ENCODE measurements at regions not wholly inside any gene's neighbourhood (a gene's known extent, or its start where the extent isn't known, plus 50 kb on each side); places are given as distances from the start of the nearest gene placed in this dataset.

DNA sequence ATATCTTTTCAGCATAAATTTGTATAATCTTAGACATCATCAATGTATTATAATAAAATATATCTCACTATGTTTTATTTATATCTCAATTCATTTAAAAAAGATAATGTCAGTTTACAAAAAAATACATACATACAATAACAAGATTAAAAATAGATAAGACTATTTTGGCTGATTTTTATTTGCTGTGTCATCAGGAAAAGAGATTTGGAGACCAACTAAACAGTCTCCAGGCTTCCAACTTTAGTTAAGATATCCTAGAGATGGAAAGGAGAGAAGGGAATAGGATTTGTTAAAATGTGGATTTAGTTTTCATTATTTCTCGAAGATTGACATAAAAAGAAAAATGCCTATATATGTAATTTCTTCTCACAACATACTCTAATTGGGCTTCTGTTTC lies 433.8 kb upstream of the TOM1L1 start:
- no TSS peak for BruUV-seq (replicated peaks)
- Histone ChIP-seq H3K36me3 (ENCODE audit: control insufficient read depth, insufficient read depth, low read length) (no peaks in the 10 kb centered on the region), H3K27me3 (replicated peaks; ENCODE audit: control insufficient read depth, insufficient read depth, low read length) (no peaks in the 10 kb centered on the region), H3K4me1 (no peaks in the 10 kb centered on the region), H3K4me3 (ENCODE audit: low read depth, low read length) (no peak overlapping the region), H3K9me3 (no peaks in the 10 kb centered on the region)
- Mint-ChIP-seq H3K9me3 (ENCODE audit: unreplicated experiment) (peaks cover 10% of the 10 kb centered on the region), H3K27me3 (ENCODE audit: insufficient read depth, unreplicated experiment) (no peaks in the 10 kb centered on the region), H3K36me3 (ENCODE audit: insufficient read depth, unreplicated experiment) (no peaks in the 10 kb centered on the region), H3K4me3 (ENCODE audit: unreplicated experiment) (no peak overlapping the region), H3K4me1 (ENCODE audit: low read depth, unreplicated experiment) (no peaks in the 10 kb centered on the region), H3K27ac (ENCODE audit: unreplicated experiment) (no peak overlapping the region)
- CTCF ChIA-PET: no interaction called here
- no peak for DNase-seq
- intact Hi-C loops (cut with micrococcal nuclease; ENCODE audit: unreplicated experiment): no loop called here
- TF ChIP-seq, protein P1, sequence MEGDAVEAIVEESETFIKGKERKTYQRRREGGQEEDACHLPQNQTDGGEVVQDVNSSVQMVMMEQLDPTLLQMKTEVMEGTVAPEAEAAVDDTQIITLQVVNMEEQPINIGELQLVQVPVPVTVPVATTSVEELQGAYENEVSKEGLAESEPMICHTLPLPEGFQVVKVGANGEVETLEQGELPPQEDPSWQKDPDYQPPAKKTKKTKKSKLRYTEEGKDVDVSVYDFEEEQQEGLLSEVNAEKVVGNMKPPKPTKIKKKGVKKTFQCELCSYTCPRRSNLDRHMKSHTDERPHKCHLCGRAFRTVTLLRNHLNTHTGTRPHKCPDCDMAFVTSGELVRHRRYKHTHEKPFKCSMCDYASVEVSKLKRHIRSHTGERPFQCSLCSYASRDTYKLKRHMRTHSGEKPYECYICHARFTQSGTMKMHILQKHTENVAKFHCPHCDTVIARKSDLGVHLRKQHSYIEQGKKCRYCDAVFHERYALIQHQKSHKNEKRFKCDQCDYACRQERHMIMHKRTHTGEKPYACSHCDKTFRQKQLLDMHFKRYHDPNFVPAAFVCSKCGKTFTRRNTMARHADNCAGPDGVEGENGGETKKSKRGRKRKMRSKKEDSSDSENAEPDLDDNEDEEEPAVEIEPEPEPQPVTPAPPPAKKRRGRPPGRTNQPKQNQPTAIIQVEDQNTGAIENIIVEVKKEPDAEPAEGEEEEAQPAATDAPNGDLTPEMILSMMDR (IDR thresholded peaks at IDR 0.05; ENCODE audit: insufficient read depth in 1 of 2, low read depth in 1 of 2, low read length in 1 of 2, severe bottlenecking in 1 of 2, unreplicated experiment in 1 of 2): no peak
- POLR2A ChIA-PET: no interaction called here

DNA sequence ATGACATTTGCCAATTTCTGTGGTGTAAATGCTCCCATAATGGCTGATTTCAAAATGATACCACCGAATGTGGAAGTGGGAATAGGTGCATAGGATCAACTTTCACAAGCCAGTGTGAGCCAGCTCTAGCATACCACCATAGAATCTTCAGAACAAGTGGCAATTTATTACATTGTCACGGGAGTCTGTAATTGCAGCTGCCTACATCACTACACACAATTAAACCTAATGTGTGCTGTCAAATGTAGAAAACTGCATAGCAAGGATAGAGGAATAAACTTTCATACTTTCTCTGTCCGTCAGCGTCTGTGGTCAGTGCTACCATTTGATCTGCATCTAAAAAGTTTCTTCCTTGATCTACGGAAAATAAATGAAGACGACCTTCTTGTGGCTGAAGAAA lies 417.8 kb upstream of the TOM1L1 start:
- Histone ChIP-seq H3K27me3 (replicated peaks; ENCODE audit: control insufficient read depth, insufficient read depth, low read length) (no peaks in the 10 kb centered on the region), H3K36me3 (ENCODE audit: control insufficient read depth, insufficient read depth, low read length) (no peaks in the 10 kb centered on the region), H3K4me1 (no peaks in the 10 kb centered on the region), H3K9me3 (no peaks in the 10 kb centered on the region), H3K4me3 (ENCODE audit: low read depth, low read length) (no peak overlapping the region)
- TF ChIP-seq, protein P1 (IDR thresholded peaks at IDR 0.05; ENCODE audit: insufficient read depth in 1 of 2, low read depth in 1 of 2, low read length in 1 of 2, severe bottlenecking in 1 of 2, unreplicated experiment in 1 of 2): no peak
- no peak overlapping the region for H3K4me3 Mint-ChIP-seq (ENCODE audit: unreplicated experiment)
- intact Hi-C loops (cut with micrococcal nuclease; ENCODE audit: unreplicated experiment): no loop called here
- DNase-seq: no peak
- BruUV-seq (replicated peaks): no TSS peak
- POLR2A ChIA-PET: no interaction called here
- H3K4me1 Mint-ChIP-seq (ENCODE audit: low read depth, unreplicated experiment): no peaks in the 10 kb centered on the region
- H3K27me3 Mint-ChIP-seq (ENCODE audit: insufficient read depth, unreplicated experiment): peaks cover 5% of the 10 kb centered on the region
- H3K36me3 Mint-ChIP-seq (ENCODE audit: insufficient read depth, unreplicated experiment): no peaks in the 10 kb centered on the region
- CTCF ChIA-PET: no interaction called here
- no peaks in the 10 kb centered on the region for H3K9me3 Mint-ChIP-seq (ENCODE audit: unreplicated experiment)
- H3K27ac Mint-ChIP-seq (ENCODE audit: unreplicated experiment): no peak overlapping the region

- H3K4me3 ChIP-seq (ENCODE audit: low read depth, low read length): no peak overlapping the region
- Mint-ChIP-seq H3K27me3 (ENCODE audit: insufficient read depth, unreplicated experiment) (no peaks in the 10 kb centered on the region), H3K4me3 (ENCODE audit: unreplicated experiment) (no peak overlapping the region), H3K9me3 (ENCODE audit: unreplicated experiment) (no peaks in the 10 kb centered on the region), H3K27ac (ENCODE audit: unreplicated experiment) (no peak overlapping the region), H3K36me3 (ENCODE audit: insufficient read depth, unreplicated experiment) (no peaks in the 10 kb centered on the region), H3K4me1 (ENCODE audit: low read depth, unreplicated experiment) (no peaks in the 10 kb centered on the region)
- no peaks in the 10 kb centered on the region for H3K4me1 ChIP-seq
- H3K9me3 ChIP-seq: no peaks in the 10 kb centered on the region
- no peaks in the 10 kb centered on the region for H3K27me3 ChIP-seq (replicated peaks; ENCODE audit: control insufficient read depth, insufficient read depth, low read length)
- no TSS peak for BruUV-seq (replicated peaks)
- TF ChIP-seq, protein P1 (IDR thresholded peaks at IDR 0.05; ENCODE audit: insufficient read depth in 1 of 2, low read depth in 1 of 2, low read length in 1 of 2, severe bottlenecking in 1 of 2, unreplicated experiment in 1 of 2): no peak
- no peak for DNase-seq
- intact Hi-C loops (cut with micrococcal nuclease; ENCODE audit: unreplicated experiment): no loop called here
- H3K36me3 ChIP-seq (ENCODE audit: control insufficient read depth, insufficient read depth, low read length): no peaks in the 10 kb centered on the region
- ChIA-PET CTCF (no interaction called here), POLR2A (no interaction called here)
Measured at GRCh38 chr17:54493691-54494090, 407.0 kb upstream of the TOM1L1 start.
